T-helper 2 cell (primary cell): ENCODE measurements at regions not wholly inside any gene's neighbourhood (a gene's known extent, or its start where the extent isn't known, plus 50 kb on each side); places are given as distances from the start of the nearest gene placed in this dataset.

Experiments used
- DNase-seq, 5 experiments: peaks; one replicate each; pipeline versions ENCODE4 v3.0.0 to v3.0.0-alpha.2; 2012 to 2022

DNA sequence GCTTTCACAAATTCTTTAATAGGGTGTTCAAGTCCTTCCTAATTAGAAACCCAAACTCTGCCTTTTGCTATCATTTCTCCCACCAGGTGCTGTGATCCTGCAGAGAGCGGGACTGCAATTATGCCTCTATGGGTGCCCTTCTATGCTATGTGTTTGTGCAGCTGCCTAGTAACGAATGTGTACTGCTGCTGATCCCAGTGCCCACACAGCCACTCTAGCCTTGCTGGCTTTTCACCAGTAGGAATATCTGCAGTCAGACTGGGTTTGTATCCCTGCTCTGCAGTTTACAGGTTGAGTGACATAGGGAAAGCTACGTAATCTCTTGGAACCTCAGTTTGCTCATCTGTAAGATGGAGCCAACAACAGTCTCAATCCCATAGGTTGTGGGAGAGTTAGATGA lies 179.6 kb upstream of the IRX3 start:
- no peak for DNase-seq

DNA sequence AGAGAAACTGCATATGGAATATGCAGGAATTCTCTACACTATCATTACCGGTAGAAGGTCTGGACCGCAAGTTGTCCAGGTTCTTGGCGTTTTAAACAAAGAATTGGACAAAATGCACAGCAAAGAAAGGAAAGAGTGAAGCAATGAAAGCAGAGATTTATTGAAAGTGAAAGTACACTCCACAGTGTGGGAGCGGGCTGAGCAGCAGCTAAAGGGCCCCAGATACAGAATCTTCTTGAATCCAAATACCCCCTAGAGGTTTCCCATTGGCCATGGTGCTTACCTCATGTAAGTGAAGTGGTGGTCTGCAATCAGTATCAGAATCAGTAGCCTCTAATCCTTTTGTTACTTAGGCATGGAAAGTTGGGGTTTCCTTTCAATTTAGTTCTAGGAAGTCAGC lies 178.5 kb upstream of the IRX3 start:
- DNase-seq, result no peak

DNA sequence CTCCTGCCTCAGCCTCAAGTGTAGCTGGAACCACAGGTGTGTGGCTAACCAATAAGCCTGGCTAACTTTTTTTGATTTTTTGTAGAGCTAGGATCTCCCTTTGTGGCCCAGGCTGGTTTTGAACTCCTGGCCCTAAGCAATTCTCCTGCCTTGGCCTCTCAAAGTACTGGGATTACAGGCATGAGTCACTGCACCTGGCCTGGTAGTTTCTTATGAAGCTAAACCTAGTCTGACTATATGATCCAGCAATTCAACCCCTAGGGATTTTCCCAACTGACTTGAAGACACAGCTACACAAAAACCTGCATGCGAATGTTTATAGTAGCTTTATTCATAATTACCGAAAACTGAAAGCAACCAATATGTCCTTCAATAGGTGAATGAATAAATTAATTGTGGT lies 176.2 kb upstream of the IRX3 start:
- DNase-seq, result no peak

DNA sequence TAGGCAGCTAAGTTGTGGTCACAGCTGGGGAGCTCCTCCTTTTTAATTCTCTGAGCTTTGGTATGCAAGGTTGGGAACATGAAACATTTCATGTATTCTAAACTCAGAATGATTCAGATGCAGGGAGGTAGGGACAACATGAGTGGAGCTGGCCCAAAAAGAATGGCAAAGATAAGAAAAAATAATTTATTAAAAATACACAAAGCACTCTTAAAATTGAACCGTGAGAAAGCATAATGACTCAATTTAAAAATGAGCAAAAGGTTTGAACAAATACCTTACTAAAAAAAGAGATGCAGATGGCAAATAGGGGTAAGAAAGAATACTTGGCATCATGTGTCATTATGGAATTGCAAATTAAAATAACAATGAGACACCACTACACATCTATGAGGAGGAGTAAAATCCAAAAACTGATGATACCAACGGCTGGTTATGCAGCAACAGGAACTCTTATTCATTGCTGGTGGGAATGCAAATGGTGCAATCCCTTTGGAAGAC lies 175.6 kb upstream of the IRX3 start:
- no peak for DNase-seq

DNA sequence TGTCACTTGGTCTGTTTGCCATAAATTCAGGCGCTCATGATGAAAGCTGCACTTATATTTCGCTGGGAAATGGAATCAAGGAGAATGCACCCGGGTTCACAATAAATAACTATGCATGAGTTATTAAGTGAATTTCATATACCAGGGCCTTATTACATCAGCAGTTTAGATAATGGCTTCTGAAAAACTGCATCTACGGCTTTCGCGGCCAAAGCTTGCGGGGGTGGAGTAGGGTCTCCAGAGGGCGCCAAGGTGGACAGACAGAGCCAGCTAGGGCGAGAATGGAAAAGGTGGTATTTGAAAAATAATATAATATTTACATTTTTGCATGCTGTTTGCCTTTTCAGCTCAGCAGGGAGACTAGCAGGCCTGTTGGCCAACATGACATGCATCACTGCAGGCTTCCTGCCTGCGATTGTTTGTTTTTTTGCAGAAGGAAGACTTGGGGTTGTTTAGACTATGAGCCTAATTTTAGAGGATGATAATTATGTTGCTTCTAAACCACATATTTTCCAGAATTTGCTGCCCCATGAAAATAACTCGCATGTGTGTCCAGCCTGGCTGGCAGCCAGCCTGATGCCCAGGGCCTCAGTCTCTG lies 173.8 kb upstream of the IRX3 start:
- DNase-seq, result no peak

DNA sequence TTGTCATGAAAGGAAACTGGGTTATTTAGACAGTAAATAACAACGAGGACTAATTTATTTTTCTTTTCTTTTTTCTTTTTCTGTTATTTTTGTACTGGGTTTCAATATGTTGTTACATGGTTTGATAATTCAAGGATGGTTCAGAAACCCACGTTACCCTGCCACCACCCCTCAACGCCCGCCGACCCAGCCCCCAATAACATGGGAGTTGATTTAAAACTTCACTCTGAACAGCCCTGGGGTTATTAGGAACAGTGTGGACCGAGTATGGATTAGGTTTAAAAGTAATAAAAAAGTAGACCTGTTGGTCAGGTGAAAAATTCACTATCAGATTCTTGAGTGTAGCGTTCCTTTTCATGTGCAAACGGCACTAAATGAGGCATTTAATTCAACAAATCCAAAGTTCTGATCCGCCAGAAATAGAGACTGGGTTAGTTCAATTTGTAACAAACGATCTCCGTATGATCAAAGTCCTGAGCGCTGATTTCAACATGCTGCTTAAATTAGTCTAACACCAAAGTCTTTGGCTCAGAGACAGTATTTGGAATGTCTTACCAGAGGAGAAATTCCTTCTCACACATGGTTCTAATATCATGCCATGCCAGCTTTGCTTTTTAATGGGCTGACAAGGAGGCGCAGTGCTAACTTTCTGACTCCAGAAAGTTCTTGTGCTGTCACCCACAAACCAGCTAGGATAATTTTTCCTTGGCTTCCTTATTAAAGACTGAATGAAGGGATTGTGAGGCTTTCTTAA lies 173.1 kb upstream of the IRX3 start:
- DNase-seq, result no peak

DNA sequence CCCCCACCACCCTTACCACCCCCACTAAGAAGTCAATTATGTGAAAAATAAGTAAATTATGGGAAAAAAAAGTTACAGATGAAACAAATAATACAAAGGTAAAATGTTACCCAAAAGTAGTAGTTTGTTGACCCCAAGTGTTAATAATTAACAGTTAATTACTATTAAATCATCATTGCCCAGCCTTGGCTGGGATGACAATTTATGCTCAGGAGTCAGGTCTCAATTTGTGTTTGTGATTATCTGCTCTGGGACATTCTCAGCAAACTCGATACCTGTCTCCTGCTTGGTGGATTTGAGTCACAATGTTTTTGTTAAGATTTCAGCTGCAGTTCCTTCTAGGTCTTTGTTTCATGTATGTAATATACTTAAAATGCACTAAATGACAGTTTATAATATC lies 172.3 kb upstream of the IRX3 start:
- DNase-seq, result no peak

DNA sequence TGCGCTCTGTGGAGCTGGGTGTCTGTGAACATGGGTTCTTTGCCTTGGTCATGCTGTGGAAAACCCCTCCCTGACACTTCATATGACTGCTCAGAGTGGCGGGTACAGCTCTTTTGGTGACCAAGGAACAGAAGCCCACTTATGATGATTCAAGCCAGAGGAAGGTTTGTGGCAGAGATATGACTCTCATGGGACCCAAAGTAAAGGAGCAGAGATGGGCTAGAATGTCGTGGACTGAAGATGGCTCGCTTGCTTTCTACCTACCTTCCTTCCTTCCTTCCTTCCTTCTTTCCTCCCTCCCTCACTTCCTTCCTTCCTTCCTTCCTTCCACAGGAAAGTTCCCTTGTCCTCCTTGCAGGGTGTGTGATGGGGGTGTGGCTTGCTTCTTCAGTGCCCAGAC lies 169.7 kb upstream of the IRX3 start:
- no peak for DNase-seq

DNA sequence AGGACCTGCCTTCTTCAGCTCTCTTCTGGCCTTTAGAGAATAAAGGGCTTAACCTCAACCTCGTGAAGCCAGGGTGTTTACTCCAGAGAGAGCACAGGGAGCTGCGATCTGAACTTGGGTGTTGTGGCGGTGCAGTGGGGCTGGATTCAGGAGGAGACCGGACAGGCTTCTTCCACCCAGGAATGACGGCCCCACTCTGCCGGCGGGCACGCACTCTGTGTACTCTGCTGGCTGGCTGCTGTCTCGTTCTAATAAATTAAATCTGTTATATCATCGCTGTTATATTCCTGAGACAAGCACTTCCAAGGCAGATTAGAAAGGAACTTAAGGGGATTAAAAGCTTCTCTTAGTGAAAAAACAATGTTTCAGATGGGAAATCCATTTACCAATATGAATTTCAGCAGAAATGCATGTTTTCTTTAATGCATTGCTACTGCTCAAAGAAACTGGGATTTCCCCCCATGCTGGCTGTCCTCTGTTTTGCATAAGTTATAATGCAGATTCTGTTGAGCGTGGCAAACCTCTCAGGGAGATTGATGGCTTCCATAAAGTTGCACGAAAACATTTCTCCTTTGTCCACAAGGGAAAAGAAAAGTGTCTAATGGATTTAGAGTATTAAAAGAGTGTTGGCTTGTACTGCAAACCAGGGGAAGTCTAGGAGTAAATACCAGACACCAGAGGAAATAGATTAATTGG lies 168.6 kb upstream of the IRX3 start:
- DNase-seq, result no peak

DNA sequence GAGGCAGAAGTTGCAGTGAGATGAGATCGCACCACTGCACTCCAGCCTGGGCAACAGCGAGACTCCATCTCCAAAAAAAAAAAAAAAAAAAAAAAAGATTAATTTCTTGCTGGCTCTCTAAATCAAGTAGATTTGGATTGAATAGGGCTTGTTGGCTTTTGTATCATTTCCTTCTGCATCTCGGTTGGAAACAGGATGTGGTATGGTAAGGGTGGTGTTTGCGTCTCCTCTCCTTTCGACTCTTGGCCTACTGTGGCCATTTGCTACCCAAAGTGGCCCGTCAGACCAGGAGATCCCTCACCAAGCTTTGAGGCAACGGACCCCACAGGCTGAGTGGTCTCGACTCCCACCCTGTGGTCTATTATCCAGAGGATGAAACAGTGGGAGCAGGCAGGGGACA lies 168.0 kb upstream of the IRX3 start:
- peak in 1 of 5 experiments; percentile 73 for DNase-seq

DNA sequence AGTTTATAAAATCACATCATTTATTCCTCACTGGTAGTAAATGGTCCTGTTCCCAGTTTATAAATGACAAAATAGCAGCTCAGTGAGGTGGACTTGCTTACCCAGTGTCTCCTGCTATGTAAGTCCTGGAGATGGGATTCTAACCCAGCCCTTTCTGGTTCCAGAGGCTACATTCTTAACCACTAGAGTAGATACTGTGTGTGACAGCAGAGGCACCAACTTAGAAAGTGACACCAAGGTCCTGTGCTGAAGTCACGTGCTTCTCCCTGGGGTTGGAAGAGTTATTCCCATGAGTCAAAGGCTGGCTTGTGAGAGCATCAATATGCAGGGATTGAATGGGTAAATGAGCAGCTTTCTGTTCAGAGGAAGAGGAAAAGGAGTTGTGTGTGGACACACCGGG lies 167.3 kb upstream of the IRX3 start:
- no peak for DNase-seq

DNA sequence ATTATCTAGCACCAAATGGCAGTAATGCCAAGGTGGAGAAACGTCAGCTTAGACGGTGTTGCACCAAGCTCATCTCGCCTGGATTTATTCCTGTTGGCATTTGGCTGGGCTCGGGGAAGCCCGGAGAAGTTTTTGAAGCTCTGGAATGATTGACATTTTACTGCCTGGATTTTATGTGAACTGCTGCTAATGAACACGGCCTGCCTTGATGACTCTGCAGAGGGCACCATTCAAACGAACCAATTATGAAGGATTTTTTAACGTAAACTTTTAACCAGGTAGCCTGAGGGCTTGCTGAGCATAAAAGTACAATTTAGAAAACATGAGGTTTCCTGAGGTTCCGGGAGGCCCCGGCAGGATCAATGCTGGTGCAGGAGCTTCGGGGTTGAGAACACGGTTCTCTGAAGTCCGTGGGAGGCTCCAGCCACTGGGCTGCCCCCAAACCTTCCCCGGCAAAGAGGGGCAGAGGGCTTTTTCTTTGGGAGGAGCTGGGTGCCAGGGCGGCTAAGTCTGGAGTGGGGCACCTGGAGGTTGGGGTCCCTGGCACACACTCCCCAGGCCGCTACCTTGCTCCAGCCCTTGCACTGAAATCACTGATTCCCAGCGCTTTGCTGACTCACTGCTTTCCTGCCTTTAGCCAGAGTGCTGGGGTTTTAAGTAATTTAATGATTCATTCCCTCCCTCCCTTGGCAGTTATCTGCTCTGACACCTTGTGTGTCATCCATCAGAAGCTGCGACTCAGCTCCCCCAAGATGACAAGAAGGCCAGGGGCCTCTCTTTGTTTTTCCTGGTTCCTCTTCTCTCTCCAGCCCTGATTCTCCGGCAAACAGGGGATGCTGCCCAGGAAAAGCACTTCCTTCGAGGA lies 161.2 kb upstream of the IRX3 start:
- peak in 1 of 5 experiments; percentile 14 for DNase-seq

DNA sequence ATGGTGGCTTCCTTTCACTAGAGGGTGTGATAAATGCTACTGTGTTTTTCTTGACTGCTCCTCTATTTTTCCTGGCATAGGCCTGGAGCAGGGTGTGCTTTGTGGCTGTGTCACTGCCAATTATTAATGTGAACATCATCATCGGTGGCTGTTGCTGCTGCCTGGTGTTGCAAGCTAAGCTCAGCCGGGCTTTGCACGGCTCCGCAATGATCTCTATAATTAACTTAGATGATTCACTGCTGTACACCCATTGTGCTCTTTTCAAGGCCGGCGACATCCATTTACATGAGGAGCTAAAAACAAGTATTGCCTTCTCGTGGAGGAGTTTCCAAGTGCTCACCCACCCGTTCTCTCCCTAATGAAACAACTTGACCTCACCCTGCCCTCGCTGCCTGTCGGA lies 160.1 kb upstream of the IRX3 start:
- DNase-seq, result no peak

DNA sequence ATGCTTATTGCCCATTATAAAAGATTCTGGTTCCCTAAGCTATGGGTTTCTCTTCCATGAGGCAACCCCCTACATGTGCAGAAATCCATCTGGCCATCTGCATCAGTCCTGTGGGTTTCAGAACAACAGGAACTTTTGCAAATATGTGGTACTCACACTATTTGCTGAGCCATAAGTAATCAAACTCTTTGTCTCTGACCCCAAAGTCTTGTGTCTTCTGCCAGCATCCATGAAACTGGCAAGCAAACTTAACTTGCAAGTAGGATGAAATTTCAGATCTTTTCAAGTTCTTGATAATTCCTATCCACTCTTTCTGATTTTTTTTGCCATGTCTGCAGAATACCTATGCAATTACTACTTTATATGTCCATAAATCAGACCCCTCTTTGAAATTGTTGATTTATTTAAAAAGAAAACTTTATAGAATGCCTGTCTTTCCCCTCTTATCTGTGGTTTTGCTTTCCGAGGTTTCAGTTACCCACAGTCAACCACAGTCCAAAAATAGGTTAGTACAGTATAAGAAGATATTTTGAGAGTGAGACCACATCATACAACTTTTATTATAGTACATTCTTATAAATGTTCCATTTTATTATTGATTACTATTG lies 158.4 kb upstream of the IRX3 start:
- DNase-seq, result no peak

DNA sequence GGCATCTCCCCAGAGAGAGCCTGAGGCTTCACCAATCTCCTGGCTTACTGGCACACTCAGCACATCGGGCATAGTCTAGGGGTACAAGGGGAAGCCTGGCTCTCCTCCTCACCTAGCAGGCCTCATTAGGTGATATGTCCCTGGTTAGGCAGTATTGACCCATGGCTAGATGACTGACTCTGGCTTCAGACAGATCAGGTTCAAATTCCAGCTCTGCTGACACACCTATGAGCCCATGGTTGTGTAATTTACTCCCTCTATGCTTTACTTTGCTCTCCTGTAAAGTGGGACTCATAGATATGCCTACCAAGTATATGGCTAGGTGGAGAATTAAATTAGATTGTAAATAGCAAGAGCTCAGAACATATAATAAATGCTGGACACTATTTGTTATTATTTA lies 157.3 kb upstream of the IRX3 start:
- DNase-seq, result no peak

DNA sequence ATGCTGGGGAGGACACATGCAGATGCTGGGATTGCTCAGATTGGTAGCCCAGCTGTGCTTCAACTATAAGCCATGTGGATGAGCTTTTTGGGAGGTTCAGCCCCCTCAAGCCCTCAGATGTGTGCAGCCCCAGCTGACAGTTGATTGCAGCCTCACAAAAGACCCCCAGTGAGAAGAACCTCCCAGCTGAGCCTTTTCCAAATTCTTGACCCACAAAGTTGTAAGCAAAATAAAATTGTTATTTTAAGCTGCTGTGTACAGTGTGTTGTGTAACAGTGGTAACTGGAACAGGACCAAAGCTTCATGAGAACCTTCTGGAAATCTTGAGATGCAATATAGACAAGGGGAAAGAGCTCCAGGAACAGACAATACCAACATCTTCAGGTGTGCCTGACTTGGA lies 156.8 kb upstream of the IRX3 start:
- DNase-seq, result no peak

DNA sequence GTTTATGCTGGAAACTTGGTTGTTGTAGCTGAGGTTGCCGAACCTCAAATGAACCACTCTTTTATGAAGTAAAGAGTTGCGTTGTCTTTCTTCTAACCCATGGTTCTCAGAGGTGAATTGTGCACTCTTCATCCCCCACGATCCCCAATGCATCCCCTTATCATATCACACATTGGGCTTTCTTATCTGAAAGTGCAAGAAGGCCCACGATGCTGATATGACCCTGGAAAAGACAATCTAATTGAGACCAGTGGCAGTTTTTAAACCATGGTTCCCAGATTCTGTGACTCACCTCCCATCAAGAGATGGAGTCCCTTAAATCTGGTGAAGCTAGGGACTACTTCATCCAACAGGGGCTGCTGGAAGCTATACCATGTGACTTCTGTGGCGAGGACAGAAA lies 156.3 kb upstream of the IRX3 start:
- no peak for DNase-seq

DNA sequence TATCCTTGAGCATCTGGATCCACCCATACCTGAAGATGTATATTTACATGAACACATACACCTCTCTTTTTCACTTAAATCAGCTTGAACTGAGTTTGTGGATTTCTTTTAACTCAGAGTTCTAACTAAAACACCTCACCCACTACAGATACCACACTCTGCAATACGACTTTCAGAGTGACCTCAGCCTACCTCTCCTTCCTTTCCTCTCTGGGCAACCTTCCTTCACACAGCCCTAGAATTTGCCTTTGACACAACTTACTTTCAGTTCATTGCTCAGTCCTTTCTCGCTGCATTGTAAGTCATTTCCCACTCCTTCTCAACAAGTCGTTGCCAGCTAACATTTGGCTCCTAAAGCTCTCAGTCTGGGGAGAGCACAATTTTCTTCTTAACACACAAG lies 151.9 kb upstream of the IRX3 start:
- DNase-seq, result no peak

DNA sequence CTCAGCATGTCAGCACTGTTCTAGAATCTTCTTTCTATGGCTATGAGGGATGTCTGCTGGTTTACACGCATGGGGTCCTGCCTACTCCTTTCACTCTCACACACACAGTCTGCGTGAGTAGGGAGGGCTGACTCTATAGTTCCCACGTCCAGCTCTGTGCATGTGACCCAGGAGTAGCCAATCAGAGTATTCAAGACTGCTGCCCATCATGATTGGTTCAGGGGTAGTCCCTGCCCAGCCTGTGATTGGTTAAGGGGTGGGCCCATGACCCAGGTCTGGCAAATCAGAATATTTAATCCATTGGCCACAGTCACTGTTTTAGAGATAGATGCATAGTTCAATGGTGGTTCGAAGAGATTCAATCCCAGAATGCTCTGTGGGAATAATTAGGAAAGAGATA lies 151.3 kb upstream of the IRX3 start:
- DNase-seq, result no peak

DNA sequence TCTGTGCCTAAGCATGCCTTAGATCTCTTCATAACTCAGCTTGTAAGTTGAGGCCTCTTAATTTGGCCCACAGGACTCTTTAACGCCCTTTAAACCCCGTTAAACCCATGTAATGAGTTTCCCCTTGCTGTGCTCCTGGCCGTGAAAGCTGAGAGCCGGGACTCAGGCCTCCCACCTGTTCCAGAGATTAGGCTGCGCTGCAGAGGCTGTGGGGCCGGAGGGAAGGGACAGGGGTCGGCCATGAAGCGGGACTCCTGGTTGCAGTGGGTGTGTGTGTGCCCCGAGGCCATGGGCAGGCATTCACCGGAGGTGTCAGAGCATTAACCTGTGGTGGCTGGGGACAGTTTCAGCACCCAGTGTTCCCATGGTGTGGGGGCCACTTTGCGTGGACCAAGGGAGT lies 150.8 kb upstream of the IRX3 start:
- DNase-seq, result no peak

DNA sequence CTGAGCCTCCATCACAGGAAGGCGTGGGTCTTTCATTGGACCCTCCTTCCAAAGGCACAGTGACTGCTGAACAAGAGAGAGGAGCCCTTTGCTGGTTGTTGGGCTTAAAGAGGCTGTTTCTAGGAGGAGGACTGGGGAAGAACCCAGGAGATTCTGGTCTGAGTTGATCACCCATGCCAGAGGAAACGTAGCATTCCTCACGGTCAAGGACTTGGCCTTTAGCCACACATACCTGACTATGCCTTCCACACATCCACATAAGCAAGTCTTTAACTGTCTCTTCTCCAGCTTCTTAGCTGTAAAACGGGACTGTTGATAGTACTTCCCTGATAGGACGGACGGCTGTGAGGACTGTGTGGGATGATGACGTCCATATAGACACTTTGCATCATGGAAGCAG lies 149.8 kb upstream of the IRX3 start:
- DNase-seq, result no peak

DNA sequence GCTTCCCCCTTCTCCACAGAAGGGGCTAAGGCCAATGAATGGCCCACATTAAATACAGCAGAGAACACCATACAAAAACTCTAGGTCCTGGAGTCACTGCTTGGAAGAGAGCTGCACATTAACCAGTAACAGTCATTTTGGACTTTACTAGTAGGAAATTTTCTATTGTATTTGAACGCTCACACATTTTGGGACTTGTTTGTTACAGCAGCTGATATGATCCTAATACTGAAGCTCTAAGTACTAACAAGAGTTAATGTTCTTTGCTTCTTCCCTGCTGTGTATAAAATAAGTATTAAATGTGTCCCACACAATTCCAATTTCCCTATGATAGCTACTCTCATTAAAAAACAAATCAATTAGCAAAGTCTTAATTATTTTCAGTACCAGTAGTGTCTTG lies 148.3 kb upstream of the IRX3 start:
- DNase-seq, result no peak

DNA sequence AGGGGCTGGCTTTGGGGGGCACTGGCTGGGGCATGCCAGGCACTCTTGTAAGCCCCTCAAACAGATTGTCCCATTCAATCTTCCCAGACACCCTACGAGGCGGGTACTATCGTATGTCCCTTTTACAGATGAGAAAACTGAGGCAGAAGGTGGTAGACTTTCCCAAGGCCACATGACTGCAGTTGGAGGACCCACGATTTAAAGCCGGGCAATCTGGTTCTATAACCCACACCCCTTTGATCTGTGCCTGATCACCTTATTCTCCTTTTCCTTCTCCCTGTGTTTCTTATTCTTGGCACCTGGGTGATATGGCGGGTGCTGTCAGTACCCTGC lies 146.3 kb upstream of the IRX3 start:
- DNase-seq, result no peak
